H1 (cell line): ENCODE measurements at regions not wholly inside any gene's neighbourhood (a gene's known extent, or its start where the extent isn't known, plus 50 kb on each side); places are given as distances from the start of the nearest gene placed in this dataset.

ENCODE experiments used
- CTCF ChIA-PET: fragments of 300-600 bp; sonication (Branson Sonifier 250); formaldehyde crosslinking; loops from one replicate; lab custom pipeline; 2021; ENCODE audit not compliant: partially characterized antibody; lab: Charles Lee
- POLR2A ChIA-PET: fragments of 300-600 bp; sonication (Branson Sonifier 250); formaldehyde crosslinking; loops from one replicate; lab custom pipeline; 2021; ENCODE audit warnings: inconsistent platforms; ENCODE audit not compliant: partially characterized antibody; lab: Charles Lee
- DNase-seq, 2 experiments: peaks; one replicate each; pipeline versions ENCODE4 v3.0.0 to v3.0.0-alpha.2; 2010 to 2022; ENCODE audit warnings: low spot score in 2 of 2, low read depth in 1 of 2, mixed read lengths in 1 of 2
- FAIRE-seq: peaks from 2 replicates; lab custom pipeline; 2011; peaks lifted over from hg19 to GRCh38; lab: Jason Lieb, UNC
- H2AFZ ChIP-seq: 2 replicates; pipeline ENCODE4 v1.8.1; 2012; ENCODE audit warnings: low read length, inconsistent platforms
- H2AK5ac ChIP-seq: 2 replicates; pipeline ENCODE4 v1.6.1; 2013; ENCODE audit warnings: low read depth, low read length
- H2BK120ac ChIP-seq: replicated peaks from 2 replicates; pipeline ENCODE3; 2013; ENCODE audit warnings: low read depth, low read length, inconsistent platforms
- H2BK12ac ChIP-seq: 2 replicates; pipeline ENCODE4 v1.6.1; 2013; ENCODE audit warnings: low read depth, low read length
- H2BK15ac ChIP-seq: 2 replicates; pipeline ENCODE4 v1.6.1; 2013; ENCODE audit warnings: low read length
- H2BK20ac ChIP-seq: 2 replicates; pipeline ENCODE4 v1.6.1; 2013; ENCODE audit warnings: low read length
- H2BK5ac ChIP-seq: 2 replicates; pipeline ENCODE4 v1.6.1; 2013; ENCODE audit warnings: low read depth, low read length
- H3K14ac ChIP-seq: 2 replicates; pipeline ENCODE4 v1.6.1; 2013; ENCODE audit warnings: inconsistent platforms; ENCODE audit not compliant: insufficient read length
- H3K18ac ChIP-seq: 2 replicates; pipeline ENCODE4 v1.6.1; 2013; ENCODE audit warnings: low read length; ENCODE audit errors: extremely low read depth
- H3K23ac ChIP-seq: 2 replicates; pipeline ENCODE4 v1.6.1; 2013; ENCODE audit warnings: inconsistent platforms; ENCODE audit not compliant: insufficient read length
- H3K23me2 ChIP-seq: 2 replicates; pipeline ENCODE4 v1.6.1; 2013; ENCODE audit warnings: low read depth, low read length
- H3K27ac ChIP-seq: 2 replicates; pipeline ENCODE4 v1.6.1; 2011; ENCODE audit warnings: low read depth, low read length, inconsistent platforms
- H3K27me3 ChIP-seq, 4 experiments: replicated peaks in 1 of 4; 1 replicate in 1 of 4; 2 replicates in 3 of 4; pipeline versions ENCODE4 v1.6.1 to v1.8.1; 2011 to 2013; ENCODE audit warnings: low read length in 3 of 4, mild to moderate bottlenecking in 3 of 4, inconsistent platforms in 2 of 4, mixed read lengths in 2 of 4, moderate library complexity in 1 of 4; ENCODE audit not compliant: control insufficient read depth in 3 of 4, insufficient read depth in 3 of 4; ENCODE audit errors: extremely low read depth in 1 of 4
- H3K36me3 ChIP-seq, 4 experiments: 2 replicates each; pipeline versions ENCODE4 v1.6.1 to v1.8.1; 2011 to 2013; ENCODE audit warnings: mild to moderate bottlenecking in 4 of 4, low read length in 3 of 4, moderate library complexity in 2 of 4, control low read depth in 1 of 4, inconsistent platforms in 1 of 4; ENCODE audit not compliant: insufficient read depth in 4 of 4, control insufficient read depth in 2 of 4
- H3K4ac ChIP-seq: replicated peaks from 2 replicates; pipeline ENCODE3; 2013; ENCODE audit warnings: low read length, low read depth, mixed read lengths, inconsistent platforms; ENCODE audit not compliant: insufficient read length
- H3K4me1 ChIP-seq, 4 experiments: replicated peaks in 1 of 4; 1 replicate in 1 of 4; 2 replicates in 3 of 4; pipeline versions ENCODE4 v1.6.1 to v1.8.1; 2011 to 2013; ENCODE audit warnings: low read length in 3 of 4, inconsistent platforms in 2 of 4, mixed read lengths in 1 of 4; ENCODE audit not compliant: insufficient read depth in 4 of 4, control insufficient read depth in 3 of 4
- H3K4me2 ChIP-seq, 2 experiments: 2 replicates each; pipeline versions ENCODE4 v1.6.1 to v1.8.1; 2011 to 2013; ENCODE audit warnings: low read depth in 2 of 2, low read length in 2 of 2, control low read depth in 1 of 2, inconsistent platforms in 1 of 2, mild to moderate bottlenecking in 1 of 2; ENCODE audit not compliant: insufficient read depth in 1 of 2
- H3K4me3 ChIP-seq, 4 experiments: fragments of 200-600, 300-600 bp in 1 of 4; sonication (generic), shearing (Covaris generic), sonication (Bioruptor Twin) in 1 of 4; 2 replicates each; pipeline versions ENCODE4 v1.5.1 to v1.8.1; 2011 to 2016; ENCODE audit warnings: low read length in 4 of 4, low read depth in 3 of 4, control low read depth in 2 of 4, inconsistent platforms in 2 of 4, mild to moderate bottlenecking in 2 of 4, mixed read lengths in 1 of 4, moderate library complexity in 1 of 4; ENCODE audit not compliant: insufficient read depth in 2 of 4; ENCODE audit errors: extremely low read depth in 1 of 4
- H3K56ac ChIP-seq: replicated peaks from 2 replicates; pipeline ENCODE3; 2013; ENCODE audit warnings: low read depth, mild to moderate bottlenecking, mixed read lengths, low read length, inconsistent platforms; ENCODE audit not compliant: insufficient read length
- H3K79me1 ChIP-seq: 2 replicates; pipeline ENCODE4 v1.6.1; 2013; ENCODE audit warnings: low read depth, low read length, control low read depth
- H3K79me2 ChIP-seq, 2 experiments: 2 replicates each; pipeline versions ENCODE4 v1.6.1 to v1.8.1; 2012 to 2013; ENCODE audit warnings: low read length in 2 of 2, mild to moderate bottlenecking in 2 of 2, inconsistent platforms in 1 of 2; ENCODE audit not compliant: insufficient read depth in 2 of 2, control insufficient read depth in 1 of 2
- H3K9ac ChIP-seq, 4 experiments: replicated peaks in 1 of 4; 1 replicate in 1 of 4; 2 replicates in 3 of 4; pipeline versions ENCODE4 v1.6.1 to v1.8.1; 2011 to 2013; ENCODE audit warnings: low read depth in 3 of 4, low read length in 3 of 4, control low read depth in 2 of 4, mild to moderate bottlenecking in 2 of 4, moderate library complexity in 2 of 4, inconsistent platforms in 1 of 4; ENCODE audit errors: extremely low read depth in 1 of 4
- H3K9me3 ChIP-seq, 2 experiments: 2 replicates each; pipeline versions ENCODE4 v1.6.1 to v1.8.1; 2012 to 2013; ENCODE audit warnings: mild to moderate bottlenecking in 2 of 2, moderate library complexity in 2 of 2, control low read depth in 1 of 2, inconsistent platforms in 1 of 2, low read depth in 1 of 2, low read length in 1 of 2, mixed read lengths in 1 of 2; ENCODE audit not compliant: insufficient read depth in 2 of 2
- H4K20me1 ChIP-seq, 2 experiments: replicated peaks in 1 of 2; 2 replicates each; pipeline versions ENCODE3 to v1.8.1; 2011 to 2013; ENCODE audit warnings: inconsistent platforms in 2 of 2, low read length in 2 of 2, mild to moderate bottlenecking in 1 of 2; ENCODE audit not compliant: insufficient read depth in 2 of 2, control insufficient read depth in 1 of 2
- H4K5ac ChIP-seq: 2 replicates; pipeline ENCODE4 v1.6.1; 2013; ENCODE audit warnings: low read length, low read depth, mixed read lengths, inconsistent platforms; ENCODE audit not compliant: insufficient read length
- H4K8ac ChIP-seq: 2 replicates; pipeline ENCODE4 v1.8.0; 2013; ENCODE audit warnings: mild to moderate bottlenecking, moderate library complexity, low read length, inconsistent platforms; ENCODE audit not compliant: insufficient read depth; ENCODE audit errors: extremely low read depth
- H4K91ac ChIP-seq: replicated peaks from 2 replicates; pipeline ENCODE3; 2013; ENCODE audit warnings: low read length, mixed read lengths, inconsistent platforms; ENCODE audit not compliant: insufficient read length
- BACH1 ChIP-seq: IDR thresholded peaks from 2 replicates; pipeline ENCODE4 v1.6.1; 2012; ENCODE audit warnings: low read length, improper control_type of control experiment
- EP300 ChIP-seq, 2 experiments: IDR thresholded peaks; 1 replicate in 1 of 2; 2 replicates in 1 of 2; pipeline ENCODE4 v1.6.1; 2011 to 2012; ENCODE audit warnings: low read depth in 2 of 2, low read length in 2 of 2, mild to moderate bottlenecking in 2 of 2, borderline replicate concordance in 1 of 2, inconsistent platforms in 1 of 2, moderate library complexity in 1 of 2
- FOSL1 ChIP-seq: IDR thresholded peaks from 2 replicates; pipeline ENCODE4 v1.6.1; 2011; ENCODE audit warnings: mild to moderate bottlenecking, low read depth, low read length, moderate library complexity; ENCODE audit not compliant: insufficient read depth
- JUND ChIP-seq: IDR thresholded peaks from 2 replicates; pipeline ENCODE4 v1.6.1; 2011; ENCODE audit warnings: mild to moderate bottlenecking, improper control_type of control experiment, low read length
- NRF1 ChIP-seq: IDR thresholded peaks from 2 replicates; pipeline ENCODE4 v1.6.1; 2011; ENCODE audit warnings: mild to moderate bottlenecking, low read depth, low read length, improper control_type of control experiment
- POLR2A ChIP-seq, 2 experiments: IDR thresholded peaks; 1 replicate in 1 of 2; 2 replicates in 1 of 2; pipeline ENCODE4 v1.6.1; 2011; ENCODE audit warnings: low read depth in 2 of 2, low read length in 2 of 2, mild to moderate bottlenecking in 2 of 2; ENCODE audit errors: control extremely low read depth in 1 of 2
- POLR2AphosphoS5 ChIP-seq: IDR thresholded peaks from 2 replicates; pipeline ENCODE4 v1.6.1; 2011; ENCODE audit warnings: low read depth, low read length
- TBP ChIP-seq: IDR thresholded peaks from 2 replicates; pipeline ENCODE4 v1.6.1; 2011; ENCODE audit warnings: low read depth, low read length, improper control_type of control experiment
- YY1 ChIP-seq: IDR thresholded peaks from 2 replicates; pipeline ENCODE4 v1.6.1; 2011; ENCODE audit warnings: low read depth, mild to moderate bottlenecking, low read length
- WGBS, 2 experiments: shearing (Covaris generic) in 1 of 2; methylation state at CpG; one replicate each; pipeline versions ENCODE4 v1.1.6 to v1.1.7; 2013 to 2015; ENCODE audit warnings: low lambda C conversion rate in 2 of 2, mixed read lengths in 2 of 2, inconsistent platforms in 1 of 2, low coverage in 1 of 2, missing lambda C conversion rate in 1 of 2; ENCODE audit not compliant: insufficient replicate concordance in 2 of 2, insufficient coverage in 1 of 2, insufficient read length in 1 of 2; ENCODE audit errors: extremely low coverage in 1 of 2, missing lambda C conversion rate in 1 of 2; 5-methylcytosine and 5-hydroxymethylcytosine counted together

GRCh38 chr12:124403273-124403672 lies 108.4 kb downstream of the RFLNA start:
- peaks cover 10 to 19% of the 10 kb centered on the region in 2 experiments for H4K20me1 ChIP-seq
- no peaks in the 10 kb centered on the region for H3K23me2 ChIP-seq
- no peak overlapping the region for H3K56ac ChIP-seq
- no peak overlapping the region for H2AFZ ChIP-seq
- peaks cover 0 to 7% of the 10 kb centered on the region in 2 experiments; a peak in 1 of 4 replicates for H3K79me2 ChIP-seq
- no peak overlapping the region for H4K5ac ChIP-seq
- no peak overlapping the region for H2BK20ac ChIP-seq
- H3K18ac ChIP-seq, result no peak overlapping the region
- no peak overlapping the region for H3K4me3 ChIP-seq
- TF ChIP-seq POLR2A (IDR thresholded peaks at IDR 0.05; ENCODE audit: control extremely low read depth in 1 of 2, low read depth in 2 of 2, low read length in 2 of 2) (no peak), EP300 (IDR thresholded peaks at IDR 0.05; ENCODE audit: borderline replicate concordance in 1 of 2, low read depth in 2 of 2, low read length in 2 of 2) (no peak), JUND (no peak), BACH1 (no peak), NRF1 (no peak), FOSL1 (no peak), POLR2AphosphoS5 (no peak), YY1 (no peak), TBP (no peak)
- TF ChIP-seq, all 59 proteins: peak for 0
- H2BK12ac ChIP-seq, result no peak overlapping the region
- FAIRE-seq, result no peak
- H3K4me1 ChIP-seq, result peaks cover 0 to 22% (median 8%) of the 10 kb centered on the region in 4 experiments; a peak in 5 of 7 replicates
- H3K4ac ChIP-seq, result no peak overlapping the region
- no peak overlapping the region for H3K23ac ChIP-seq
- ChIA-PET POLR2A (interaction anchor here (0.7 to 1.8 kb wide), 2 partner anchors 12 to 97 kb away, joined by 3 read pairs; no protein-coding TSS in a partner anchor), CTCF (interaction anchor here (0.8 to 3.2 kb wide), 4 partner anchors 10 to 361 kb away, joined by 3 to 12 read pairs (median 3); no protein-coding TSS in a partner anchor)
- no peak overlapping the region for H2AK5ac ChIP-seq
- 81% methylated on average over 9 of the region's 9 CpGs; no CpG with 5 or more reads in 1 of the 2 experiments for WGBS, 2 experiments
- H3K27me3 ChIP-seq, result no peaks in the 10 kb centered on the region
- H2BK5ac ChIP-seq, result no peak overlapping the region
- no peak overlapping the region for H3K14ac ChIP-seq
- no peak overlapping the region for H4K91ac ChIP-seq
- no peak overlapping the region for H3K4me2 ChIP-seq
- peaks cover 3 to 9% (median 4%) of the 10 kb centered on the region in 4 experiments; a peak in 3 of 8 replicates for H3K36me3 ChIP-seq
- no peak overlapping the region for H2BK15ac ChIP-seq
- no peak overlapping the region for H4K8ac ChIP-seq
- peaks cover 8% of the 10 kb centered on the region; the same call in 1 of the 2 replicates for H3K79me1 ChIP-seq
- no peak overlapping the region for H3K9ac ChIP-seq
- H2BK120ac ChIP-seq, result no peak overlapping the region
- DNase-seq, result no peak
- H3K27ac ChIP-seq, result no peak overlapping the region
- H3K9me3 ChIP-seq, result no peaks in the 10 kb centered on the region
